ENCODE measurements at regions not wholly inside any gene's neighbourhood (a gene's known extent, or its start where the extent isn't known, plus 50 kb on each side); places are given as distances from the start of the nearest gene placed in this dataset.

DNA sequence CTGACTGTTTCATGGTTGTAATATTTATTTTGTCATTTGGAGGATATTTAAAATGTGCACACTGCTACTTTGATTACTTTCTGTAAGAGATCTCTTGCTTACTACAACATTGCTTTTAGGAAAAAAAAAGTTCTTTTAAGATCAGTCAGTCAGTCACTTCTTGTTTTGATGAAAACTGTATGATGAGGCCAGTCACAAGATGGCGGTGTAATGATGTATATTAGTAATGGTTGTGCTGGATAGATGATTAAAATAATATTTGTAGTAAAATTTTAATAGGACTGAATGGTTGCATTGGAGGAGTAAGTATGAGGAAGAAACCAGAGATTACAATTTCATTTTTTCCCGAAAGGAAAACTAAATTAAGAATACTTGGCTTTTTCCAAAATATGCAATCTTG, 2411.1 kb downstream of the PCDH9 start:
- TF ChIP-seq, protein P1, sequence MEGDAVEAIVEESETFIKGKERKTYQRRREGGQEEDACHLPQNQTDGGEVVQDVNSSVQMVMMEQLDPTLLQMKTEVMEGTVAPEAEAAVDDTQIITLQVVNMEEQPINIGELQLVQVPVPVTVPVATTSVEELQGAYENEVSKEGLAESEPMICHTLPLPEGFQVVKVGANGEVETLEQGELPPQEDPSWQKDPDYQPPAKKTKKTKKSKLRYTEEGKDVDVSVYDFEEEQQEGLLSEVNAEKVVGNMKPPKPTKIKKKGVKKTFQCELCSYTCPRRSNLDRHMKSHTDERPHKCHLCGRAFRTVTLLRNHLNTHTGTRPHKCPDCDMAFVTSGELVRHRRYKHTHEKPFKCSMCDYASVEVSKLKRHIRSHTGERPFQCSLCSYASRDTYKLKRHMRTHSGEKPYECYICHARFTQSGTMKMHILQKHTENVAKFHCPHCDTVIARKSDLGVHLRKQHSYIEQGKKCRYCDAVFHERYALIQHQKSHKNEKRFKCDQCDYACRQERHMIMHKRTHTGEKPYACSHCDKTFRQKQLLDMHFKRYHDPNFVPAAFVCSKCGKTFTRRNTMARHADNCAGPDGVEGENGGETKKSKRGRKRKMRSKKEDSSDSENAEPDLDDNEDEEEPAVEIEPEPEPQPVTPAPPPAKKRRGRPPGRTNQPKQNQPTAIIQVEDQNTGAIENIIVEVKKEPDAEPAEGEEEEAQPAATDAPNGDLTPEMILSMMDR (IDR thresholded peaks at IDR 0.05; ENCODE audit: insufficient read depth, low read depth, low read length, missing control alignments), result no peak
- peak; percentile 2 for DNase-seq (ENCODE audit: low read depth)

DNA sequence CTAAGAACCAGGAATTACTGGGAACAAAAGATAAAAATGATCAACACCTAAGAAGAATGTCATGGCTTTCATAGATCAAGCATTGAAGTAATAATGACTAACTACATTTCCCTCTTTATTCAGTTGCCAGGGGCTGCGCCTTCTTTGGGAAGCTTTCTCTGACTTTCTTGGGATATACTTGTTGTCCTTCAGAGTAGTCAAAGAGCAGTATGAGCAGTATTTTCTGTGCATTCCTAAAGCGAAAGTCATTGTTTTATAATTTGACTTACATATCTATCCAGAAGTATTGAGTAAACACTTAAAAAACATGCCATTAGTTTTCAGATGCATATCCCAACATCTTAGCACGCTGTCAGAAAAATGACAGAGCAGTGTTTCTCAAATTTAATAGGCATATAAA, 2412.4 kb downstream of the PCDH9 start:
- TF ChIP-seq, protein P1 (IDR thresholded peaks at IDR 0.05; ENCODE audit: insufficient read depth, low read depth, low read length, missing control alignments), result no peak
- DNase-seq (ENCODE audit: low read depth), result no peak
- no peak overlapping the region for H3K4me3 ChIP-seq (ENCODE audit: low read depth, low read length)

More for the DNA sequence above, 2411.1 kb downstream of the PCDH9 start:
- H3K4me3 ChIP-seq (ENCODE audit: low read depth, low read length), result no peak overlapping the region

DNA sequence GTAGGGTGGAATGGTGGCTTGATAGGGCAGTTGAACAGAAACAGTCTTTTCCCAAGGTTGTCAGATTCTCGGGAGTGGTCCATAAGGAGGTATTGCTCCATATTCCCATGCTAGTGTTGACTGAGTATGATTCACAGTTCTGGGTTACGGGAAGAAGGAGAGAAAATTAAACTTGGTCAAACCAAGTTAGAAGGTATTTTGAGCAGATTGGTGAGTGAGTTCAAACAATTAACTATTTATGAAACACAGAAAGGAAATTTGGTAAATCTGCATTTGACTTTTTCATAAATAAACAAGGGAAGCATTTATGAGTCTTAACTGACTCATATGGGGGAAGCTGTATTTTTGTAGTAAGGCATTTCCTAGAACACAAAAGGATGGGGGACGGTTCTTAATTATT, 2419.4 kb downstream of the PCDH9 start:
- no peak for DNase-seq (ENCODE audit: low read depth)
- TF ChIP-seq, protein P1 (IDR thresholded peaks at IDR 0.05; ENCODE audit: insufficient read depth, low read depth, low read length, missing control alignments), result no peak
- H3K4me3 ChIP-seq (ENCODE audit: low read depth, low read length), result no peak overlapping the region

DNA sequence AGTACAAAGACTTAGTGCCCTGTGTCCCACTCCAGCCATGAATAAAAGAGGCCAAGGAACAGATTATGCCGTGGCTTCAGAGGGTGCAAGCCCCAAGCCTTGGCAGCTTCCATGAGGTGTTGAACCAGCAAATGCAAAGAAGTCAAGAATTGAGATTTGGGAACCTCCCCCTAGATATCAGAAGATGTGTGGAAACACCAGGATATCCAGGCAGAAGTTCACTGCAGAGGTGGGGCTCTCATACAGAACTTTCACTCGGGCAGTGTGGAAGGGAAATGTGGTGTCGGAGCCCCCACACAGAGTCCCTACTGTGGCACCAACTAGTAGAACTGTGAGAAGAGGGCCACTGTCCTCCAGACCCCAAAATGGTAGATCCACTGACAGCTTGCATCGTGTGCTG, 2421.4 kb downstream of the PCDH9 start:
- TF ChIP-seq, protein P1 (IDR thresholded peaks at IDR 0.05; ENCODE audit: insufficient read depth, low read depth, low read length, missing control alignments), result no peak
- no peak overlapping the region for H3K4me3 ChIP-seq (ENCODE audit: low read depth, low read length)
- DNase-seq (ENCODE audit: low read depth), result no peak

DNA sequence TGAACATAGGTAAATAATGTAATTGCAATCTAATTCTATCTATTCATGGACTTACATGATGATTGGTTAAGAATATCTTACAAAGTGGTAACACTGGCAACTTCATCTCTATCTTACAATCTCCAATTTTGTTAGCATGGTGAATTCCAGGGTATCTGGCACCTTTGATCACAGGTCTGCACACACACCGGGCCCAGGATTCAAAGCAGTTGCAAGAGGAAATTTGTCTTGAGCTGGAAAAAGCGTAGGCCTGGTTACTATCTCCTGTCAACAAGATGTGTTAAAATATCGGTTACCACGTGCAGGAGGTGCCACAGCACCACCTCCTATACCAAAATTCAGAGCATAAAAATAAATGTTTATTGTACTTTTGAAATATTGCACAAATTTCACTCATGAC, 2428.4 kb downstream of the PCDH9 start:
- TF ChIP-seq, protein P1 (IDR thresholded peaks at IDR 0.05; ENCODE audit: insufficient read depth, low read depth, low read length, missing control alignments), result no peak
- H3K4me3 ChIP-seq (ENCODE audit: low read depth, low read length), result no peak overlapping the region
- no peak for DNase-seq (ENCODE audit: low read depth)

DNA sequence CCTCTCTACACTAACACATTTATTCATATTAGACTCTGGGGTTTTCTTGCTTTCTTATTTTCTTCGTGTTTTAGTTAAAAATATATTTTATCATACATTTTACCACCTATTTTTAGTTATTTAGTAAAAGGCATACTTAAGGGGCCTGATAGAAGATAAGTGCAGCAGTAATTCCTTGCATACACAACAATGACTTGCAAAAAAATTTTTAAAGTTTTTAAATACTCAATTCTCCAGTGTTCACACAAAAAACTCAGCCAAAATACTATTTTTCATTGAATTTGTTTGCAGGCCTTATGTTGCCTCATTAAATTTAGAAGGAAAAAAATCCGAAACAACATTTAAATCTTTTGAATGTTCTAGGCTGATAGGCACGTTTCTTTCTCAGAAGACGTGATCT, 2431.7 kb downstream of the PCDH9 start:
- TF ChIP-seq, protein P1 (IDR thresholded peaks at IDR 0.05; ENCODE audit: insufficient read depth, low read depth, low read length, missing control alignments), result no peak
- no peak for DNase-seq (ENCODE audit: low read depth)
- H3K4me3 ChIP-seq (ENCODE audit: low read depth, low read length), result no peak overlapping the region

DNA sequence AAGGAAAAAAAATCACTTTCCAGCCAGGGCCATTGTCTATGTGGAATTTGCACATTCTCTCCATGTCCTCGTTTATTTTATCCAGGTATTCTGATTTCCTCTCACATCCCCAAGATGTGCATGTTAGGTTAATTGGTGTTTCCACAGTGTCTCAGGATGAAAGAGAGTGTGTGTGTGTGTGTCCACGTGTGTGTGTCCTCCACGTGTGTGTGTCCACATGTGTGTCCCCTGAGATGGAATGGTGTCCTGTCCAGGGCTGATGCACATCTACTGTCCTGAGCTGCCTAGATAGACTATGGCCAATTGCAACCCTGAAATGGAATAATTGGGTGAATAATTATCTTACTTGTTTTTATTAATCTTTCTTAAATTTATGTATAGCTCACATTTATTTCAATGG, 2436.5 kb downstream of the PCDH9 start:
- TF ChIP-seq, protein P1 (IDR thresholded peaks at IDR 0.05; ENCODE audit: insufficient read depth, low read depth, low read length, missing control alignments), result no peak
- no peak for DNase-seq (ENCODE audit: low read depth)
- H3K4me3 ChIP-seq (ENCODE audit: low read depth, low read length), result no peak overlapping the region
